M059J (cell line): ENCODE measurements at regions not wholly inside any gene's neighbourhood (a gene's known extent, or its start where the extent isn't known, plus 50 kb on each side); places are given as distances from the start of the nearest gene placed in this dataset.

Source experiments
- DNase-seq: peaks from one replicate; pipeline ENCODE4 v3.0.0-alpha.2; 2012; ENCODE audit warnings: low read depth

DNA sequence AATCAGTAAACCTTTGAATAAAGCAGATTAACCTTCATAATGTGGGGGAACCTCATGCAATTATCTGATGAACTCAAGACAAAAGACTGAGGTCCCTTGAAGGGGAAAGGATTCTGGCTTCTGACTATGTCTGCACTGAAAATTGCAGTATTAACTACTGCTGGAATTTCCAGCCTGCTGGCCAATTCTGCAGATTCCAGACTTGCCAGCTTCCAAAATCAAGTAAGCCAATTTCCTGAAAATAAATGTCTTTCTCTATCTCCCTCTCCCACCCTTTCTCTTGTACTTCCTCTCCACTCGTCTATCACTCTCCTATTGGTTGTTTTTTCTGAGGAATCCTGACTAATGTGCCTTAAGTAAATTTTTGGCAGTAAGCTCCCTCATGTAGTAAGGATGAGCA is 1479.9 kb upstream of the PRR20A start:
- DNase-seq, result no peak

DNA sequence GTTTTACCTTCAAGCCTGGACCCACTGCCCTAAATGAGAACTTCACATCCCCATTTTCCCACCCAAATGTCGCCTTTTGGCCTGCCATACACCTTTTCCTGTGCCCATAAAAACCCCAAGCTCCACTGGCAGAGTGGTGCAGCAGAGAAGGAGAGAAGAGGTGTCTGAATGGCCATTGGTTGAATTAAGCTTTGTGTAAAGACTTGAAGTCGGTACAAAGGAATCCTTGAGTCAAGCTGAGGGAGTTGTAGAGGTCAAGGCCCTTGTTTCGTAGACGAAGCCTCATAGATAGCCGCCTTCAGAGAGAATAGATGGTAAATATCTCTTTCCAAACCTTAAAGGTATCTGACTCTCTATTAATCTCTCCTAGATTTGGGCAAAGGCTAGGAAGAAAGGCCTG is 1479.2 kb upstream of the PRR20A start:
- no peak for DNase-seq

DNA sequence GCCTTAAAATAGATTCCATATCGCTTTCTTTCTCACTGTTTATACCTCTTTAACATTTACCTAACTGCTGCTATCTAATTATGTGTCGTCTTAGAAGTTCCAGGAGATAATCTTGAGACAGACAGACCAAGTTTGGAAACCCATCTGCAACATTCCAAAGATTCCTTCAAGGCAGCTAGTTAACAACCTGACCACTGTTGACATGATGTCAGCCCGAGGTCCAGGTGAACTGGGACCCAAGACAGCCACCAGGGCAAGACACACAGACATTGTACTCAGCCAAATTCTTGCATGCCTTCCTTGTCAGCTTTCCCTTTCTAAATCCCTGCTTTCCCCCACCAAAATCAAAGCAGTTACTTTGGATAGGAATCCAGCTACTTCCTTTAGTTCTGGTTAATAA is 1476.5 kb upstream of the PRR20A start:
- no peak for DNase-seq

DNA sequence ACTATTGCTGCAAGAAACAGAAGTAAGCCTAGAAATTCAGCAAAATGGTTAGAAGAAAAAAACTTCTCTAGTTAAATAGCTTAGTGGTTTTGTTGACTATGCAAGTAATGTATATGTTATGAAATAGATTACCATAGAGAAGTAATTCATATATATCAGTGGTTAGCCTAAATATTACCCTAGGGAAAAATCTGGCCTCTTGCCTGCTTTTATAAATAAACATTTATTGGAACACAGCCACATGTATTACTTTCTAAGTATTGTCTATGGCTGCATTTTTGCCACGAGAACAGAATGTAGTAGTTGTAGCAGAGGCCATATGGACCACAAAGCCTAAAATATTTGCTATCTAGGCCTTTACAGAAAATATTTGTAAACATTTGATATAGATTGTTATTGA is 1471.7 kb upstream of the PRR20A start:
- DNase-seq, result no peak

DNA sequence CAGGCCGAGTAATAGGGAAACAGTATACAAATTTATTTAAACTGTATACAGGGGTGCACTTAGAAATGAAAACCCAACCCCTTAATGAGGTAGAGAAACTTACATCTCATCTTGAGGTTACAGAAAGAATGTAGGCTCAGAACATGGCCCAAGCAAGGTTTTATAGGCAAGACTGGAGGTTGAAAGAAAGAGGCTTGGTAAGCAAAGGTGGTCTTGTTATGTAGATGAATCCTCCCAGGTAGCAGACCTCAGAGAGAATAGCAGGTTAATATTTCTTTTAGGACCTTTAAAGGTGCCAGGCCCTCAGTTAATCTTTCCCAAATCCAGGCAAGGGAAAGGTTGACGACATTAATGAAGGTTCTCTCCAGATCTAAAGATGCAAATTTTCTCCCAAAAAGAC is 1466.8 kb upstream of the PRR20A start:
- no peak for DNase-seq

DNA sequence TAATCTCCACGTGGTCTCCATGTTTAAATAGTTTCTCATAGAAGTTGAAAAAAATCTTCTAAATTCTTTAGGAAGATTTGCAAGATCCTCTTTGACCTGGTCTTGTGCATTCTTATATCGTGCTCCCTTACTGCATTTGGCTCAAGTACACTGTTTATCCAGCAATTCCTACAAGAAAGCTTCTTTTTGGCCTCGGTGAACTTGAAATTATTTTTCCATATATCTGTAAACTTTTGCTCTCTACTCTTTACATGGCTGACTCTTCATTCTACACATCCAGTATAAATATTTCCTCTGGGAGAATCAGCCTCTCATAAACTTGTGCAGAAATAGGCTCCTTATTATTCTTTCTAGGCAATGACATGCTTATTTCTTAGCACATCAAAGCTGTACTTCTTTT is 1457.9 kb upstream of the PRR20A start:
- DNase-seq, result no peak

DNA sequence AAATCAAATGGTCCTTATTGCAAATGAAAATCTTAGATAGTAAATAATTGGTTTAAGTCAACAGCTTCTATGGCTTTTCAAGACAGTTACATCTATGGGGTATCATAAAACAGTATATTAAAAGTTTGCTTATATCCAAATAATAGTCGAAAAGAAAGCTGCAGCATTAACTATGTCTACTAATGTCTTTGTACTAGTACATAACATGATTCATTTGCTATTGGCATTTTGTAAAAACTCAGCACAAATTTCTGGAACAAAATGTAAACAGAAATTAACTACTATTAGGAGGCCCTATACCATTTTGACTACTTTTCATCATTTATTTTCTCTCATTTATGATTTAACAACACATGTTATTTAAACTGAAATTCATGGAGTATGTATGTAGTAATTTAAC is 1435.2 kb upstream of the PRR20A start:
- no peak for DNase-seq

DNA sequence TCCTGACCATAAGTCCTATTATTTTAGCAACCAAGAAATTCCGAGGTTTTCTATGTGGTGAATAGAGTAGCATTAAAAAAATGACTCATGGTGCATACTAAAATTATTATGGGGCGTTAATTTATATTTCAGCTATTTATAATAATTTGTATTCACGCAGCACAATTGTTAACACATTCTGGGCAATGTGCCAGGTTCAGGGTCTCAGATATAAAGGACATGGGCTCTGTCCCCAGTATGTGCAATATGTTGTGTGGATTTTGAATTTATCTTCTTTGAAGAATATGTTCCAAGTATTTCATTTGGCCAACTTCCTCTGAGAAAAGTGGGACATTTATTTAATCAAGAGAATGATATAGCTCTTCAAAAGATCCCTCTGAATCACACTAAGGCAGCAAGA is 1434.7 kb upstream of the PRR20A start:
- DNase-seq, result no peak

DNA sequence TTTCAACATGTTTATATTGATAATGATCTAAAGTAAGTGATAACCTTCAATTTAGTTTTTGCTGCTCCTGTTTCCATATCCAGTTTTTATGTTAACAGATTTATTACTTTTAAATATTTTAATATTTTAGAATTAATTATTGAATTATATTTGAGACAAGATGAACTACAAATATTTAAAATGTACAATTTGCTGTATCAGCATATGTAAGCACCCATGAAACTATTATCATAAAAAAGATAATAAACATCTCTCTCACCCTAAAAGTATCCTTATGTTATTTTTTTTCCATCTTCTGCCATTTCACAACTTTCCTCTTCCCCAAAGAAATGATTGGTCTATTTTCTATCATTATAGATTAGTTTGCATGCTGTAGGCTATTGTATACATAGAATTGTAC is 1426.6 kb upstream of the PRR20A start:
- DNase-seq, result no peak

DNA sequence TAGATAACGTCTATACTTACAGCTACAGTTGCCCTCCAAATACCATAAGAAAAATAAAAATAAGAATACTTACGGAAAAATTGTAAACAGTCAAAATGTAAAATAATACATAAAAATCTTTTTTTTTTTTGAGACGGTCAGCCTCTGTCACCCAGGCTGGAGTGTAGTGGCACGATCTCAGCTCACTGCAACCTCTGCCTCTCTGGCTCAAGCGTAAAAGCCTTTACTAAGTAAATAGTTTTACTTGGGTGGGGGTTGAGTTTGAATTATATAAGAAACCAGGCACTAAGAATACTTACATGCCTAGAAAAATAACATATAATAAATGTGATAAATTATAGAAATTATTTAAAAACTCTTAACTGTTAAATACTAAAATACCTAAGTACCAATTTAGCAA is 1413.0 kb upstream of the PRR20A start:
- DNase-seq, result no peak

DNA sequence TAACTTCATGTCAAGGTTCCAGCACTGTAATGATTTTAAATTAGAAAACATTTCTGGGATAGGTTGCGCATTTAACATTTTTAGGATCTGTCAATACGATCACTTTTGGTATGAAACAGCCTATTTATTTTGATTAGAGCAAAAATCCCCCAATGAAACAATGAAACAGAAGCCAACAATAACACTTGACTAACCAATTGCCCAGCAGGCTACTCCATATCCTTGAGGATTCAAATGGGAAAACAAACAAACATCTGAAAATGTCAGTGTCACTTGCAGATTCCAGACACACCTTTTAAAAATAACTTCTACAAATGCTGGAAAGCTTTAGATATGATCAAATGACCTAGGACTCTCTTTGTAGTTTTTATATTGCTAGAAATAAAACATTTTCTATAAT is 1412.5 kb upstream of the PRR20A start:
- no peak for DNase-seq

DNA sequence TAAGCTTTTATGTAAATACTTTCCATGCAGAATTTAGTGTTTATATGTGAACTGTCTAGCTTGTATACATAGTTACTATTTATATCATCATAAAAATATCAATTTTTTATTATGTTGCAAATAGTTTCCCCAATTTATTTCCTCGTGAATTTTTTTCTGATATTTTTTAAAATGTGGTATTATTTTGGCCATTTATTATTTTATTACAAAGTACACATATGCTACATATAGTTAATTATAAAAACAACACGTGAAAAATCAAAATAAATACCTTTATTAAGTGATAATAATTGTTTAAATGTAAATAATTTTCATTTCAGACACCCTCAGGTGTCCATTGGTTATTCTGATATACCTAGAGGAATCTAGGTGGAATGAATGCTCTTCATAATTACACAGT is 1394.9 kb upstream of the PRR20A start:
- no peak for DNase-seq

DNA sequence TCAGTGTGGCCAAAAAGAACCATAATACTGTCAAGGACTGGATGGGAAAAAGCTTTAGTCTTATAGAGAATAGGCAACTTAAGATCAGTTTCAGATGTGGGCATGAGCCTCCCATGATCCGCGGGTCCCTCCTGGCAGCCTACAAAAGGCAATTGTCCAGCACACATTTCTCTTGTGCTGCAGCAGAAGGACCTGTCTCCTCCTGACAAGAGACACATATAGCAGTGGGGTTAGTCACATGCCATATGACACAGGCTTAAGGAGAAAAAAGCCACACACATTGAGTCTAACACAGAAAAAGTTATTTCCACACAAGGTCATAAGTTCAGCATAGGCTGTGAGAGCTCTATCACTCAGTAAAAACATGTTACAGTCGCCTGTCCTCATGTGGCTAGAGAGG is 1378.7 kb upstream of the PRR20A start:
- no peak for DNase-seq

DNA sequence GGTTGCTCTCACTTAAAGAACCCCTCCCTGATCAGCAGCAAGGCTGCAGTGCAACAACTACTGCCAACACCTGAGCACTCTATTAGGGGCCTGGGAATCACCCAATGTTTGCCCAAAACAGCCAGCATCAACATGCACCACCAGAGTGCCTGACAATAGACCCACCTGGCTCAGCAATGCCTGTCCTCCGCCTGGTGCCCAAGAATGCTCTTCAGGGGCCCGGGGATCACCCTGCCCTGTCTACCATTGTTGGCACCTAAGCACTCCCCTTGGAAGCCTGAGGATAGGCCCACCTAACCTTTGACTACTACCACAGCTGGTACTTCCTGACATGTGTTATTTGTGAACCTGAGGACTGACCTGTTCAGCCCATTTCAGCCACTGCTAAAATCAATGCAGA is 1363.1 kb upstream of the PRR20A start:
- DNase-seq, result no peak

DNA sequence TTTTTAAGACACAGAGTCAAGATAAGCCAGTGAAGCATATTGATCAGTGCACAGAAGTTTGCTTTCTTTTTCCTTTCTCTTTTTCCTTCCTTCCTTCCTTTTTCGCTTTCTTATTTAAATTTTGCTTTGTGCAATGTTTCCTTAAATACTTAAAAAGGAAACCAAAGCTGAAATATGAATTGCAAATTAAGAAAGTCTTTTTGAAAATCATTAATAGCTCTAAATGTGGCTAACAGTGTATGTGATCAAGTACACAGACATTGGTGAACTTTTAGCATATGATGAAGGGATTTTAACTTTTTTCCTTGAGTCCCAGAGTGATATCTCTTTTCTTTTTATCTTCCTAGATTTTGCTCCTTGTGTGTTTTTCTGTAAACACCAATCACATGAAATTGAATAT is 1356.9 kb upstream of the PRR20A start:
- no peak for DNase-seq

DNA sequence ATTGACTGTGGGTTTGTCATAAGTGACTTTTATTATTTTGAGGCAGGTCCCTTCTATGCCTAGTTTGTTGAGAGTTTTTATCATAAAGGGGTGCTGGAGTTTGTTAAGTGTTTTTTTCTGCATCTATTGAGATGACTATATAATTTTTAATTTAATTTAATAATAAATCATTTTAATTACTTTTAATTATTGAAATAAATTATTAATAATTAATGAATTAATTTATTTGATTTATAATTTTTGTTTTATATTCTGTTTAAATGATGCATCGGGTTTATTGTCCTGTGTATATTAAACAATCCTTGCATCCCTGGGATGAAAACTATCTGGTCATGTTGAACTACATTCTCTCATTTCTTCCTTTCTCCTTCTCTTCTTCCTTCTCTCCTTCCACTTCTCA is 1352.2 kb upstream of the PRR20A start:
- DNase-seq, result no peak

DNA sequence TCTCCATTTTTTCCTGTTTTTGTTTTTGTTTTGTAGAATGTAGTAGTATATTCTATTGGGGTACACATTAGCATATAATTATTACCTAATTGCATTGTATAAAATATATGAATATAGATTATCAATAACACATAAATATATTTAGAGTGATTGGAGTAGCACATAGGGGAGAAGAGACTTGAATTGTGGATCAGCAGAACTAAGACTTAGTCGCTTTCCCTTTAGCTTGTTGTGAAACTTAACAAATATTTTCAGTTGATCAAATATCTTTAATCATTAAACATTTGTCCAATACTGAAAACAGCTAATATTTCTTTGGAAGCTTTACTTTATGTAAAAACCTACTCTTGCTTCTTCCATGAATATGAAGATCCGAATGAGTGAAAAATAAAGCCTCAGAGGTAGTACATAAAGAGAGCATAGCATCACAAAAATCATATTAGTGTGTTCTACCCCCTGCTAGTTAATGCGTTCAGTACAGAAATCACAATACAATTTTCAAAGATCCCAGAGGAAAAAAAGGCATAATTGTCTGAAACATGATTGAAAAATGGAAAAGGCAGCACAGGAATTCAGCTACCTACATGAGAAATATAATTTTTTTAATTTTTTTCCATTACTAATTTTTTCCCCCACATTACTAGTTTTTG is 1348.0 kb upstream of the PRR20A start:
- DNase-seq, result no peak

DNA sequence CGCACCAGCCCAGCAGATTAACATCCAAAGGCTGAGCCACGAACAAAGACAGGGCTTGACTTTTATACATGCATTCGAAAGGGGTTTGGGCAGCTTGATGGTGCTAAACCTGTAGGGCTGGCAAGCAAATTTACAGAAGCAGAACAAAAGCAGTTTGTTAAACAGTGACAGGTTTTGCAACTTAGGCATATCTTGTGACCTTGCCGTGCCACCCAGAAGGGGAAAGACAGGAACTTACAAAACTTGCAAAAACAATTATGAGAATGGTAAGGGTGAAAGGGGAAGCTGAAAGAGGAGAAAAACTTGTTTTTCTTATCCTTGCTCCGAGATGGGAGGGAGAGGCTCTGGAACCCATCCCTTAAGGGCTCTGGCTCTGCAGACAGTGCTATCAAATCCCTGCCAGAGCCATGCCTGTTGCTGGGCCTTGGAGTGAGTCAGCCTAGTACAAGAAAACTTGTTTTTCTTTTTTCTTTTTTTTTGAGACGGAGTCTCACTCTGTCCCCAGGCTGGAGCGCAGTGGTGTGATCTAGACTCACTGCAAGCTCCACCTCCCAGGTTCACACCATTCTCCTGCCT is 1325.2 kb upstream of the PRR20A start:
- DNase-seq, result no peak

DNA sequence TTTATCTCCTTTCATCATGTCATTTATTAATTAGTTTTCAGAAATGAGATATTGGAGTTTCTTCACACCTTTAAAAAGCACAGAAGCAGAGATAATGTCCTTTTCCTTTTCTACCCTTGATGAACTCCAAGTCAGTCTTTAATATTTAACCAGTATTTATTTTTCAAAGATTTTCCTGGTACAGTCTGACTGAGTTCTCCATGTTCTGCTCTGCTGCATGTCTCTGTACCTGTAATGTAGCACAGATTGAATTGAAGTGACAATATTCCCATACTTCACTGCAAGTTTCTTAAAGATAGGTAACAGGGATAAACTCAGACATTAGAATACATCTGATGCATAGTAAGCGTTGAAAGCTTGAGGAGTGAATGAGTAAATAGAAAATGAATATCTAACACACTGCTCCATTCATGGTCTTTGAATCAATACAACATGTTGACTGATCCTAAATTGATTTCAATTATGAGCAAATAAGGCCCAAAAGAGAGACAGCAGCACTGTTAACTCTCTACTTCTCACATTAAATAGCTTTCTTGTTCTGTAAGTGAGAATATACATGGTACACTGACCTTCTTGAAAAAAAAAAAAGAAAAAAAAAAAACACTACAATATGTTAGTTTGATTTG is 1323.6 kb upstream of the PRR20A start:
- no peak for DNase-seq

DNA sequence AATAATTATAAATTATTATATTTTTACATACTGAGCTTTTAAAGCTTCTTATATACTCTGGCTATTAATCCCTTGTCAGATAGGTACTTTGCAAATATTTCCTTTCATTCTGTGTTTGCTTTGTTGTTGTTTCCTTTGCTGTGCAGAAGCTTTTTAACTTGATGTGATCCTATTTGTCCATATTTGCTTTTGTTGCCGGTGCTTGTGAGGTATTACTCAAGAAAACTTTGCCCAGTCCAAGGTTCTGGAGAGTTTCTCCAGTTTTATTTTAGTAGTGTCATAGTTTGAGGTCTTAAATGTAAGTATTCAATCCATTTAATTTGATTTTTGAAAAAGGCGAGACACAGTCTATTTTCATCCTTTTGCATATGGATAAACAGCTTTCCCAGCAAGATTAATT is 1319.9 kb upstream of the PRR20A start:
- DNase-seq, result no peak

DNA sequence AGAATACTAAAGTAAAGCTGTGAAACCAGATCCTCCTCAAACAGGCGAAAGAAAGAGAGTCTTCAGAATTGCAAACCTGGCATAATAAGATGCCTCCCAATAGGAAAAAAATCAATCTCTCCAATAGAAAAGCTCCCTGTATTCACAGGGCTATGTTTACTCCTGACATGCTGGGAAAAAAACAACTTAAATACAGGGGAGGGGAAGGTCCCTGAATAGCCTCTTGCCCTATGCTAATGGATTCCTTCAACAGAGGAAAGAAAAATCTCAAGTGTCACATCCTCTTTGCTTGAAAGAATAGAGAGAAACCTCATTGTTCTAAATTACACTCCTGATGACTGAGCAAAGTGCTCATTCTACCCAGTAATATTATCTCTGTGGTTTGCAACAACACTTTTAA is 1271.1 kb upstream of the PRR20A start:
- DNase-seq, result no peak

DNA sequence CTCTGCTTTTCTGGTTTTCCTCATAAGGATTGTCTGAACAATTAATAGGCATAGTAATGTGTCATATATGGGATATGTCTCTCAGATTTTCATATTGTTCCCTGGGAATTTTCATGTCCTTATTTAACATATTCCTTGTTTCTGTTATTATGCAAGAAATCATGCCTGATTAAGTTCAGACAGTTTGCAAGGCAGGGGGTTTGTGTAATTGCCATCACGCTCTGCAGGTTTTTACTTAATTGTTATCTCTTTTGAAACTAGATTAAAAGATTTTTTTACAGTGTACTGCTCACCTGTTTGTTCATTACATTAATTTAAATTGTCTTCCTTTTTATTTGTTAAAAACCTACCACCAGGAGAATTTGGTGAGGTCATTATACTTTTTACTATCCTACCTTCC is 1253.2 kb upstream of the PRR20A start:
- no peak for DNase-seq

DNA sequence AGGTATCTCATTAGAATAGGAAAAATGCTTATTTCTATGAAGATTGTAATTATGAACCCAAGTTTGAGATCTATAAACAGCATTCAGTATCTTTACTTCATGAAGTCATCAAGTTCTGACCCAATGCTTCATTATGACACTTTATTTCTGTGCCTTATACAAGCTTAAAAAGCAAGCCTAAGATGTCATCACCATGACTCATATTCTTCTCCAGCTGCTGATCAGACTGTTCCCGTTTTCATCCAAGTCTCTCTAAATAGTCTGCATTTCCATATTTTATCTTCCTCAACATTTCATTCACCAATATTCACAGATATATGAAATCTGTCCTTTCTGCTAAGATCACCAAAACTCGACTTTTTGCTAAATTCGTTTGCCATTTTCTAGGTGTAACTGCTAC is 1247.2 kb upstream of the PRR20A start:
- DNase-seq, result no peak

DNA sequence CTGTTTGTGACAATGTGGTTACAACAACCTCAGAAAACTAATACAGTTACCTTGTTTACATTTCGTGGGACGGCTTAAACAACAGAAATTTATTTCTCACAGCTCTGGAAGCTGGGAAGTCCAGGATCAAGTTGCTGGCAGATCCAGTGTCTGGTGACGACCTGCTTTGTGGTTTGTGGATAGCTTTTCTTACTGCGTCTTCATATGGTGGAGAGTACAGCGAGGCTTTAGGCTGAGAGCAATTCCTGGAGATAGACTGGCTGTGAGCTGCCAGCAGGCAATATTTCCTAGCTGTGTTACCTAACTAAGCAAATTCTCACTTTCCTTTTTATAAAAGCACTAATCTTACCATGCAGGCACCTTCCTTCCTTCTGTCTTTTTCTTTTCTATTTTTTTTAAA is 1203.5 kb upstream of the PRR20A start:
- no peak for DNase-seq
